Thoracic aorta (tissue), 2 donors: ENCODE measurements at regions not wholly inside any gene's neighbourhood (a gene's known extent, or its start where the extent isn't known, plus 50 kb on each side); places are given as distances from the start of the nearest gene placed in this dataset.

Experiments
- ATAC-seq: fragments of 150-250 bp; one replicate; pipeline ENCODE4 v1.8.0; 2017; ENCODE audit warnings: low read depth; ENCODE audit not compliant: insufficient number of reproducible peaks, low FRiP score
- DNase-seq: peaks from one replicate; pipeline ENCODE4 v3.0.0-alpha.2; 2020; ENCODE audit warnings: low spot score
- H3K27ac ChIP-seq, 2 donors: fragments of 200-600 bp; sonication (generic); 1 replicate in 1 of 2; 2 replicates in 1 of 2; pipeline ENCODE4 v1.5.1; 2016; ENCODE audit warnings: mild to moderate bottlenecking in 2 of 2, moderate library complexity in 2 of 2
- H3K27me3 ChIP-seq: fragments of 200-600 bp; sonication (generic); replicated peaks from 2 replicates; pipeline ENCODE4 v1.6.0; 2016; ENCODE audit warnings: mild to moderate bottlenecking; ENCODE audit not compliant: insufficient read depth
- H3K36me3 ChIP-seq: fragments of 200-600 bp; sonication (generic); one replicate; pipeline ENCODE4 v1.5.1; 2016
- H3K4me1 ChIP-seq, 2 donors: fragments of 200-600 bp; sonication (generic); 1 replicate in 1 of 2; 2 replicates in 1 of 2; pipeline versions ENCODE4 v1.5.1 to v1.6.0; 2016; ENCODE audit warnings: low read depth in 2 of 2, mild to moderate bottlenecking in 1 of 2; ENCODE audit not compliant: control insufficient read depth in 1 of 2
- H3K4me3 ChIP-seq: fragments of 200-600 bp; sonication (generic); 2 replicates; pipeline ENCODE4 v1.5.1; 2016; ENCODE audit warnings: mild to moderate bottlenecking
- H3K9me3 ChIP-seq: fragments of 200-600 bp; sonication (generic); 2 replicates; pipeline ENCODE4 v1.5.1; 2016
- TF ChIP-seq, protein P1 (sequence below): fragments of 200-600 bp; sonication (generic); IDR thresholded peaks from one replicate; pipeline ENCODE4 v1.5.1; 2019; ENCODE audit warnings: antibody characterized with exemption

DNA sequence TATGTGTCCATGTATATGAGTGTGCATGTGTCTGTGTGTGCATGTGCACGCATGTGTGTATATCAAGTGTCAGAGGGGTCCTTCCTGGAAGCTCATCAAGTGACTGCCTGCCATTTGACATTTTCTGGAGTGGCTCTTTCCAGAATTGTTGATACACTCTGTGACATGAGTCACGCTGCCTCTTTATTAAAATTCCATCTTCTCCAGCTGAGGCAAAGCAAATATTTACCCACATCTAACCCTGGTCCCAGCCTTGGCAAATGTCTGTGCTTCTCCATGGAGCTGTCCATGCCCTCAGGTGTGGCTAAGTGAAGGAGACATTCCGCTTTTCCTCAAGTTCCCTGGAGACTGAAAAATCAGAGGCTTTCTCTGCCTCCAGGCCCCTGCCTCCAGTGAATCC is 88.2 kb upstream of the MBNL2 start:
- Histone ChIP-seq H3K4me1 (peaks cover 0 to 9% of the 10 kb centered on the region in 2 donors), H3K4me3 (no peak overlapping the region), H3K36me3 (no peaks in the 10 kb centered on the region), H3K9me3 (no peaks in the 10 kb centered on the region), H3K27ac (no peak overlapping the region), H3K27me3 (no peaks in the 10 kb centered on the region)
- TF ChIP-seq, protein P1, sequence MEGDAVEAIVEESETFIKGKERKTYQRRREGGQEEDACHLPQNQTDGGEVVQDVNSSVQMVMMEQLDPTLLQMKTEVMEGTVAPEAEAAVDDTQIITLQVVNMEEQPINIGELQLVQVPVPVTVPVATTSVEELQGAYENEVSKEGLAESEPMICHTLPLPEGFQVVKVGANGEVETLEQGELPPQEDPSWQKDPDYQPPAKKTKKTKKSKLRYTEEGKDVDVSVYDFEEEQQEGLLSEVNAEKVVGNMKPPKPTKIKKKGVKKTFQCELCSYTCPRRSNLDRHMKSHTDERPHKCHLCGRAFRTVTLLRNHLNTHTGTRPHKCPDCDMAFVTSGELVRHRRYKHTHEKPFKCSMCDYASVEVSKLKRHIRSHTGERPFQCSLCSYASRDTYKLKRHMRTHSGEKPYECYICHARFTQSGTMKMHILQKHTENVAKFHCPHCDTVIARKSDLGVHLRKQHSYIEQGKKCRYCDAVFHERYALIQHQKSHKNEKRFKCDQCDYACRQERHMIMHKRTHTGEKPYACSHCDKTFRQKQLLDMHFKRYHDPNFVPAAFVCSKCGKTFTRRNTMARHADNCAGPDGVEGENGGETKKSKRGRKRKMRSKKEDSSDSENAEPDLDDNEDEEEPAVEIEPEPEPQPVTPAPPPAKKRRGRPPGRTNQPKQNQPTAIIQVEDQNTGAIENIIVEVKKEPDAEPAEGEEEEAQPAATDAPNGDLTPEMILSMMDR = no peak
- no peak for ATAC-seq
- DNase-seq = no peak

DNA sequence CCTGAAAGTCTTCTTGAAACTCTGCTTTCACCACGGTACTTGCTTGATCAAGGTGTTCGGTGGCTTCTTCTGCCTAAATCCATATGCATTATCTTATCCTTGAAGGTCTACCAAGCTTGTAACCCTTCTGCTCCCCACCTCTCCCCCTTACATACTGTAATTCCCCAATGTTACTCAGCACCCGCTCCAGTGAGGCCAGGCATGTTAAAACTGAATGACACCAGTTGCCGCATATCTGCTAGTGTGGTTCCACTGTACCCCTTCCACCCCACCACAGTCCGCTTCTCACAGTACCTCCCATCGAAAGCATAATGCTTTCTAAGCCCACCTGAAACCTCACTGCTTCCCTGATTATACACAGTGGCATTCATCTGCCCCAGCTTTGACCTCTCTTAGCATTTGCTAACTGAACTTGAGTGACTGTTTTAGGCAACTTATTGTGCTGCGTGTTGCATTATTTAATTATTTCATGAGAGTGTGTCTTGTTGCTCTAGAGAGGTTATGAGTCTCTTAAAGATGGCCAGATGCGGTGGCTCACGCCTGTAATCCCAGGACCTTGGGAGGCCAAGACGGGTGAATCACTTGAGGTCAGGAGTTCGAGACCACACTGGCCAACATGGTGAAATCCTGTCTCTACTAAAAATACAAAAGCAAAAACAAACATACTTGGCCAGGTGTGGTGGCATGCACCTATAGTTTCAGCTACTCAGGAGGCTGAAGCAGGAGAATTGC is 87.6 kb upstream of the MBNL2 start:
- TF ChIP-seq, protein P1 = no peak
- H3K4me1 ChIP-seq = peaks cover 0 to 9% of the 10 kb centered on the region in 2 donors
- ATAC-seq = no peak

DNA sequence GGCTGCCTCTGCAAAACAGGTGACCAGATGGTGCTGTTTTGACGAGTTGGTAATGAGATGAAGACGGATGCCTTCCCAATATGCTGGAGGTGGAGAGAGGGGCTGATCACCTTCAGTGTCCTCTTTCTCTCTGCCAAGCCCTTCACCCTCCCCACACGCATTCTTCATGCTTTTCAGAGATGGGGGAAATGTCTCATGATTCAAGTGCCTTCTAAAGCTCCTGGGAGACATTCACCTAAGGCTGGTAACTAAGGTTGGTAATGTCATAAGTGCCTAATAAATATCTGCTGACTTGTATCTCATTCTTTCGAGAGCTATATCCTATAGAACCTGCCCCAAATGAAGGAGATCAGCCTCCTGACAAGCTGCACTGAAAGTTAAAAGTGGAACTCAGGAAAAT is 86.2 kb upstream of the MBNL2 start:
- no peak overlapping the region for H3K27ac ChIP-seq
- peaks cover 0 to 9% of the 10 kb centered on the region in 2 donors for H3K4me1 ChIP-seq

More for the DNA sequence above, 87.6 kb upstream of the MBNL2 start:
- Histone ChIP-seq H3K36me3 (no peaks in the 10 kb centered on the region), H3K27me3 (no peaks in the 10 kb centered on the region), H3K9me3 (no peaks in the 10 kb centered on the region), H3K27ac (no peak overlapping the region), H3K4me3 (no peak overlapping the region)
- DNase-seq = no peak

DNA sequence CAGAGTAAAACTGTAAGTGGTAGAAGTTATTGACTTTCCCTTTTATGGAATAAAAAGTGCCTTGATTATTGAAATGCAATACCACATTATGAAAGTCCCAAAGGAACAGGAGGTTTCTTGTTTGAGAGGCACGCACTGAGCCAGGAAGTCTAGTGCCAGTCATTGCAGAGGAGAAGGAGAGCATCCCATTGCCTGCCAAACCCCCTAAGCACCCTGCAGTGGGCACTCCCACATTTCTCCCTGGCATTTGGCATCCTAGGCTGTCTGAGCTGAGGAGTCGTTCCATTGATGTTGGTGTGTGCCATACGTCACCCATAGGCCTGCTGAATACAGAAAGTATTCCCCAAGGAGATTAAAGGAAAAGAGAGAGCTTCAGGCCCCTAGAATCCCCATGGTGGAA is 85.7 kb upstream of the MBNL2 start:
- no peak for ATAC-seq

More for the DNA sequence above, 86.2 kb upstream of the MBNL2 start:
- no peaks in the 10 kb centered on the region for H3K27me3 ChIP-seq
- H3K9me3 ChIP-seq = no peaks in the 10 kb centered on the region
- ATAC-seq (no peak), DNase-seq (no peak)
- no peaks in the 10 kb centered on the region for H3K36me3 ChIP-seq
- TF ChIP-seq, protein P1 = no peak
- H3K4me3 ChIP-seq = no peak overlapping the region

DNA sequence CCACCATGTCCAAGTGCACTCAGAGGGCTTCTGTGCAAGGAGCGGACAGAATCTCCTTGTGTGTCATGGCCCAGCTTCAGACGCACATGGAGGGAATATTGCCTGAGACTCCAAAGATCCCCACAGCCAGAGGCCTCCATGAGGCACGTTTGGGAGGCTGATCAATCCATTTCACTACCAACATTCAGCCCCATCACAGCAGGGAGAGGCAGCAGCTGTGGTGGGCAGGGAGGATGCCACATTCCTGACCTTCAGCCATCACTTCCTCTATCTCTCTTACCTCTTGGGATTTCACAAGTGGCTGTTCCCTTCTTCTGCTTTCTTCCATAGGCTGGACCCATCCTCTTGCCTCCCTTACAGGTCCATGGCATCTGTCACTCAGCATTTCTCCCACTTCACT is 82.4 kb upstream of the MBNL2 start:
- Histone ChIP-seq H3K36me3 (no peaks in the 10 kb centered on the region), H3K27me3 (no peaks in the 10 kb centered on the region), H3K4me3 (no peak overlapping the region), H3K27ac (no peak overlapping the region), H3K9me3 (no peaks in the 10 kb centered on the region), H3K4me1 (peaks cover 7 to 20% of the 10 kb centered on the region in 2 donors)
- DNase-seq (no peak), ATAC-seq (no peak)
- TF ChIP-seq, protein P1 = no peak

More for the DNA sequence above, 85.7 kb upstream of the MBNL2 start:
- Histone ChIP-seq H3K27ac (no peak overlapping the region), H3K9me3 (no peaks in the 10 kb centered on the region), H3K4me1 (peaks cover 2 to 12% of the 10 kb centered on the region in 2 donors), H3K27me3 (no peaks in the 10 kb centered on the region), H3K36me3 (no peaks in the 10 kb centered on the region), H3K4me3 (no peak overlapping the region)
- DNase-seq = no peak
- TF ChIP-seq, protein P1 = no peak
